Ascending aorta (tissue), 2 donors: ENCODE measurements at regions not wholly inside any gene's neighbourhood (a gene's known extent, or its start where the extent isn't known, plus 50 kb on each side); places are given as distances from the start of the nearest gene placed in this dataset.

Experiments used
- DNase-seq, 2 donors: peaks; one replicate each; pipeline ENCODE4 v3.0.0-alpha.2; 2019; ENCODE audit warnings: low spot score in 2 of 2
- H3K27ac ChIP-seq, 2 donors: fragments of 200-600 bp; sonication (generic); one replicate each; pipeline ENCODE4 v1.5.1; 2016 to 2017; ENCODE audit warnings: mild to moderate bottlenecking in 1 of 2
- H3K27me3 ChIP-seq: fragments of 200-600 bp; sonication (generic); one replicate; pipeline ENCODE4 v1.5.1; 2017
- H3K36me3 ChIP-seq, 2 donors: fragments of 200-600 bp; sonication (generic); one replicate each; pipeline ENCODE4 v1.5.1; 2016
- H3K4me1 ChIP-seq, 2 donors: fragments of 200-600 bp; sonication (generic); one replicate each; pipeline ENCODE4 v1.5.1; 2016 to 2017; ENCODE audit warnings: mild to moderate bottlenecking in 1 of 2
- H3K4me3 ChIP-seq, 2 donors: fragments of 200-600 bp; sonication (generic); one replicate each; pipeline ENCODE4 v1.5.1; 2016 to 2017; ENCODE audit warnings: mild to moderate bottlenecking in 1 of 2
- H3K9me3 ChIP-seq, 2 donors: fragments of 200-600 bp; sonication (generic); one replicate each; pipeline ENCODE4 v1.5.1; 2016
- CTCF ChIP-seq, 3 experiments: fragments of 200-600 bp in 2 of 3; fragments of 450-650 bp in 1 of 3; sonication (generic) in 2 of 3; IDR thresholded peaks; one replicate each; pipeline ENCODE4 v1.5.1; 2016 to 2019; ENCODE audit warnings: antibody characterized with exemption in 3 of 3, mild to moderate bottlenecking in 1 of 3, moderate library complexity in 1 of 3
- intact Hi-C: fragments of 100-400 bp; cut with DNase I; formaldehyde crosslinking; loops from one replicate; pipeline ENCODE4 v1.15.1; 2023

DNA sequence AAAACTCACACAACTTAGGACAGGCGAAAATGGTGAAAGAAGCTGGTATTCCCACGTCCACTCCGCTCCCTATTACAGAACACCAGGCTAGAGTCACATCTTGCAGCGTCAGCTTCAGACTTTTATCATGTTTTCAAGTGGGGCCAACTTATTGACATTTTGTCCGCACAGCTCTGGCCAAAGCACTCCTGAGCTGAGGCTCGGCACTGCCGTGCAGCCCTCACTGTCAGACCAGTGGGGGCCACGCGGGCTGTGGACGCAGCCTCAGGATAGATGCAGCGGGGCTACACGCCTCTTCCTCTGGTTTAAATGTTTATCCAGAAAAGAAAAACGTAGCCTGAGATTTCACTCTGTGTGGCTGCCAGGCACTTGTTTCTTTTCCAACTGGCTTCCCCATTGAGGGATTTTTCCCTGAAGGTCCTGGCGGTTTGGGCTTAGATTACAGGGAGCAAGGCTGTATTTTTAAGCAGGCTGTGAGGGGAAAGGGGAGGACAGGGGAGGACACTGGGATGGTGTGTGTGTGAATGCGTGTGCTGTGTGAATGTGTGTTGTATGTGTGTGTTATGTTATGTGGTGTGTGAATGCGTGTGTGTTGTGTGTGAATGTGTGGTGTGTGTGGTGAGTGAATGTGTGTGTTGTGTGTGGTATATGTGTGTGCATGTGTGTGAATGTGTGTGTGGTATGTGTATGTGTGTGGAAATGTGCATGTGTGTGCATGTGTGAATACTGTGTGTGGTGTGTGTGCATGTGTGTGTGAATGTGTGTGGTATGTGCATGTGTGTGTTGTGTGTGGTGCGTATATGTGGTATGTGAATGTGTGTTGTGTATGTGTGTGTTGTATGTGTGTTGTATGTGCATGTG, 267.6 kb downstream of the DCDC2C start:
- DNase-seq, result no peak
- no peak for TF ChIP-seq CTCF (IDR thresholded peaks at IDR 0.05)
- H3K4me1 ChIP-seq, result no peaks in the 10 kb centered on the region
- H3K27ac ChIP-seq, result no peak overlapping the region
- no peaks in the 10 kb centered on the region for H3K27me3 ChIP-seq
- intact Hi-C loops, result no loop called here
- no peaks in the 10 kb centered on the region for H3K36me3 ChIP-seq
- H3K4me3 ChIP-seq, result no peak overlapping the region
- no peaks in the 10 kb centered on the region for H3K9me3 ChIP-seq

GRCh38 chr2:3971652-3972192, 268.3 kb downstream of the DCDC2C start:
- no peak overlapping the region for H3K27ac ChIP-seq
- no peaks in the 10 kb centered on the region for H3K4me1 ChIP-seq
- DNase-seq, result no peak
- H3K4me3 ChIP-seq, result no peak overlapping the region
- no peaks in the 10 kb centered on the region for H3K9me3 ChIP-seq
- intact Hi-C loops, result no loop called here
- TF ChIP-seq CTCF (IDR thresholded peaks at IDR 0.05), result no peak
- no peaks in the 10 kb centered on the region for H3K36me3 ChIP-seq
- no peaks in the 10 kb centered on the region for H3K27me3 ChIP-seq

GRCh38 chr2:3972377-3972776, 269.0 kb downstream of the DCDC2C start:
- intact Hi-C loops, result no loop called here
- TF ChIP-seq CTCF (IDR thresholded peaks at IDR 0.05), result no peak
- Histone ChIP-seq H3K9me3 (no peaks in the 10 kb centered on the region), H3K4me1 (no peaks in the 10 kb centered on the region), H3K27ac (no peak overlapping the region), H3K27me3 (no peaks in the 10 kb centered on the region), H3K4me3 (no peak overlapping the region), H3K36me3 (no peaks in the 10 kb centered on the region)
- DNase-seq, result no peak

DNA sequence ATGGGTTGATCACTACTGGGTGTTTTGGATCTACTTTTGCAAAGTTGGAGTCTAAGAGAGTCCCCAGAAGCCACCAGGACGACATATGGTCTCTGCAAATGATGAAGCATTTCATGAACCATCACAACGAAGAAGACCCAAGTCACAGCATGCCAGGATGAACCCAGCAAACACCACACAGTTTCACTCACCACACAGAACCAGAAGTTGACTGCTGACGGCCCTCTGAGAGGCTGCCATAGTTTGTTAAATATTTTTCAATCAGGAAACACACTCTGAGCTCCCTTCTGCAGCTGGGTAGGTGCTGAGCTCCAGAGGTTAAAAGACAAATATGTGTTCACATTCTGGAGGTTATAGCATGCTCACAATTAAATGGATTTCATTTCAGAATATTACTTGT, 271.4 kb downstream of the DCDC2C start:
- intact Hi-C loops, result no loop called here
- no peaks in the 10 kb centered on the region for H3K9me3 ChIP-seq
- H3K4me1 ChIP-seq, result no peaks in the 10 kb centered on the region
- no peaks in the 10 kb centered on the region for H3K27me3 ChIP-seq
- H3K36me3 ChIP-seq, result no peaks in the 10 kb centered on the region
- H3K4me3 ChIP-seq, result no peak overlapping the region
- H3K27ac ChIP-seq, result no peak overlapping the region
- no peak for DNase-seq
- TF ChIP-seq CTCF (IDR thresholded peaks at IDR 0.05), result no peak

GRCh38 chr2:3981446-3981987, 278.1 kb downstream of the DCDC2C start:
- Histone ChIP-seq H3K4me1 (no peaks in the 10 kb centered on the region), H3K27ac (no peak overlapping the region), H3K4me3 (no peak overlapping the region), H3K9me3 (no peaks in the 10 kb centered on the region), H3K27me3 (no peaks in the 10 kb centered on the region), H3K36me3 (no peaks in the 10 kb centered on the region)
- DNase-seq, result no peak
- TF ChIP-seq CTCF (IDR thresholded peaks at IDR 0.05), result no peak
- intact Hi-C loops, result no loop called here
